ENCODE measurements at regions not wholly inside any gene's neighbourhood (a gene's known extent, or its start where the extent isn't known, plus 50 kb on each side); places are given as distances from the start of the nearest gene placed in this dataset.

DNA sequence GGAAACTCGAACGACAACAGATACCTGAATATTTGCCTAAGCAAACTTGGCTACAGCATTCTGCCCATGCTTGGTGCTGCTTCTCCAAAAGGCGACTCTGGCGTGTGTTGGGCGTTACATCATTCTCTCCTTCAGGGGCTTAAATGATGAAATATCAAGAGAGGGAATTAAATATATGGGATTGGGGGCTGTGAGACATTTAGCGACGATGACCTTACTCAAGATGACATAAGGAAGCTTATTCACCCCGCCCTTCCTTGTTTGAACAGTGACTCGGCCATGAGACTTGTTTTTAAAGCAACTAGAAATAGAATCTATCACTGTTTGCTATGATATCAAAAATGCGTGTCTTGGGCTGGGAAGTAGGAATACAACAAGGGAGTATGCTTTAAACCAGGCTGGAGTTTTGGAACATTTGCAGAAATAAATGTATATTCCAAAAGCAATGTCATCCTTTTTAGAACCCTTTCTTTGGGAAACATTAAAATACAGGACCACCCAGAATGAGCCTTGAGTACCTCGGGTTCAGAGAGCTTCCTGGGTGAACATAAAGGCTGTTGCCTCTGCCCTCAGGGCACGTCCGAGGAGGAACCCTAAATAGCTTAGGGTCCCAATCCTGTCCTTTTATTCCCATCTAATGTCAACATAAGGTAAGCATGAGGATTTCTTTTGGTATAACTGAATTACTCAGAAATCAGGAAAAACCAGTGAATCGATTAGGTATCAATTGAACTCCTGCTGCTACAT lies 123.3 kb upstream of the SLC45A1 start (continued):
- TF ChIP-seq, protein P1, sequence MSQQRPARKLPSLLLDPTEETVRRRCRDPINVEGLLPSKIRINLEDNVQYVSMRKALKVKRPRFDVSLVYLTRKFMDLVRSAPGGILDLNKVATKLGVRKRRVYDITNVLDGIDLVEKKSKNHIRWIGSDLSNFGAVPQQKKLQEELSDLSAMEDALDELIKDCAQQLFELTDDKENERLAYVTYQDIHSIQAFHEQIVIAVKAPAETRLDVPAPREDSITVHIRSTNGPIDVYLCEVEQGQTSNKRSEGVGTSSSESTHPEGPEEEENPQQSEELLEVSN (IDR thresholded peaks at IDR 0.05), result no peak
- TF ChIP-seq BACH1 (IDR thresholded peaks at IDR 0.05; ENCODE audit: low read length), result no peak
- no peak for TF ChIP-seq KDM1A (IDR thresholded peaks at IDR 0.05; ENCODE audit: borderline replicate concordance, low read length)
- TF ChIP-seq, protein P2, sequence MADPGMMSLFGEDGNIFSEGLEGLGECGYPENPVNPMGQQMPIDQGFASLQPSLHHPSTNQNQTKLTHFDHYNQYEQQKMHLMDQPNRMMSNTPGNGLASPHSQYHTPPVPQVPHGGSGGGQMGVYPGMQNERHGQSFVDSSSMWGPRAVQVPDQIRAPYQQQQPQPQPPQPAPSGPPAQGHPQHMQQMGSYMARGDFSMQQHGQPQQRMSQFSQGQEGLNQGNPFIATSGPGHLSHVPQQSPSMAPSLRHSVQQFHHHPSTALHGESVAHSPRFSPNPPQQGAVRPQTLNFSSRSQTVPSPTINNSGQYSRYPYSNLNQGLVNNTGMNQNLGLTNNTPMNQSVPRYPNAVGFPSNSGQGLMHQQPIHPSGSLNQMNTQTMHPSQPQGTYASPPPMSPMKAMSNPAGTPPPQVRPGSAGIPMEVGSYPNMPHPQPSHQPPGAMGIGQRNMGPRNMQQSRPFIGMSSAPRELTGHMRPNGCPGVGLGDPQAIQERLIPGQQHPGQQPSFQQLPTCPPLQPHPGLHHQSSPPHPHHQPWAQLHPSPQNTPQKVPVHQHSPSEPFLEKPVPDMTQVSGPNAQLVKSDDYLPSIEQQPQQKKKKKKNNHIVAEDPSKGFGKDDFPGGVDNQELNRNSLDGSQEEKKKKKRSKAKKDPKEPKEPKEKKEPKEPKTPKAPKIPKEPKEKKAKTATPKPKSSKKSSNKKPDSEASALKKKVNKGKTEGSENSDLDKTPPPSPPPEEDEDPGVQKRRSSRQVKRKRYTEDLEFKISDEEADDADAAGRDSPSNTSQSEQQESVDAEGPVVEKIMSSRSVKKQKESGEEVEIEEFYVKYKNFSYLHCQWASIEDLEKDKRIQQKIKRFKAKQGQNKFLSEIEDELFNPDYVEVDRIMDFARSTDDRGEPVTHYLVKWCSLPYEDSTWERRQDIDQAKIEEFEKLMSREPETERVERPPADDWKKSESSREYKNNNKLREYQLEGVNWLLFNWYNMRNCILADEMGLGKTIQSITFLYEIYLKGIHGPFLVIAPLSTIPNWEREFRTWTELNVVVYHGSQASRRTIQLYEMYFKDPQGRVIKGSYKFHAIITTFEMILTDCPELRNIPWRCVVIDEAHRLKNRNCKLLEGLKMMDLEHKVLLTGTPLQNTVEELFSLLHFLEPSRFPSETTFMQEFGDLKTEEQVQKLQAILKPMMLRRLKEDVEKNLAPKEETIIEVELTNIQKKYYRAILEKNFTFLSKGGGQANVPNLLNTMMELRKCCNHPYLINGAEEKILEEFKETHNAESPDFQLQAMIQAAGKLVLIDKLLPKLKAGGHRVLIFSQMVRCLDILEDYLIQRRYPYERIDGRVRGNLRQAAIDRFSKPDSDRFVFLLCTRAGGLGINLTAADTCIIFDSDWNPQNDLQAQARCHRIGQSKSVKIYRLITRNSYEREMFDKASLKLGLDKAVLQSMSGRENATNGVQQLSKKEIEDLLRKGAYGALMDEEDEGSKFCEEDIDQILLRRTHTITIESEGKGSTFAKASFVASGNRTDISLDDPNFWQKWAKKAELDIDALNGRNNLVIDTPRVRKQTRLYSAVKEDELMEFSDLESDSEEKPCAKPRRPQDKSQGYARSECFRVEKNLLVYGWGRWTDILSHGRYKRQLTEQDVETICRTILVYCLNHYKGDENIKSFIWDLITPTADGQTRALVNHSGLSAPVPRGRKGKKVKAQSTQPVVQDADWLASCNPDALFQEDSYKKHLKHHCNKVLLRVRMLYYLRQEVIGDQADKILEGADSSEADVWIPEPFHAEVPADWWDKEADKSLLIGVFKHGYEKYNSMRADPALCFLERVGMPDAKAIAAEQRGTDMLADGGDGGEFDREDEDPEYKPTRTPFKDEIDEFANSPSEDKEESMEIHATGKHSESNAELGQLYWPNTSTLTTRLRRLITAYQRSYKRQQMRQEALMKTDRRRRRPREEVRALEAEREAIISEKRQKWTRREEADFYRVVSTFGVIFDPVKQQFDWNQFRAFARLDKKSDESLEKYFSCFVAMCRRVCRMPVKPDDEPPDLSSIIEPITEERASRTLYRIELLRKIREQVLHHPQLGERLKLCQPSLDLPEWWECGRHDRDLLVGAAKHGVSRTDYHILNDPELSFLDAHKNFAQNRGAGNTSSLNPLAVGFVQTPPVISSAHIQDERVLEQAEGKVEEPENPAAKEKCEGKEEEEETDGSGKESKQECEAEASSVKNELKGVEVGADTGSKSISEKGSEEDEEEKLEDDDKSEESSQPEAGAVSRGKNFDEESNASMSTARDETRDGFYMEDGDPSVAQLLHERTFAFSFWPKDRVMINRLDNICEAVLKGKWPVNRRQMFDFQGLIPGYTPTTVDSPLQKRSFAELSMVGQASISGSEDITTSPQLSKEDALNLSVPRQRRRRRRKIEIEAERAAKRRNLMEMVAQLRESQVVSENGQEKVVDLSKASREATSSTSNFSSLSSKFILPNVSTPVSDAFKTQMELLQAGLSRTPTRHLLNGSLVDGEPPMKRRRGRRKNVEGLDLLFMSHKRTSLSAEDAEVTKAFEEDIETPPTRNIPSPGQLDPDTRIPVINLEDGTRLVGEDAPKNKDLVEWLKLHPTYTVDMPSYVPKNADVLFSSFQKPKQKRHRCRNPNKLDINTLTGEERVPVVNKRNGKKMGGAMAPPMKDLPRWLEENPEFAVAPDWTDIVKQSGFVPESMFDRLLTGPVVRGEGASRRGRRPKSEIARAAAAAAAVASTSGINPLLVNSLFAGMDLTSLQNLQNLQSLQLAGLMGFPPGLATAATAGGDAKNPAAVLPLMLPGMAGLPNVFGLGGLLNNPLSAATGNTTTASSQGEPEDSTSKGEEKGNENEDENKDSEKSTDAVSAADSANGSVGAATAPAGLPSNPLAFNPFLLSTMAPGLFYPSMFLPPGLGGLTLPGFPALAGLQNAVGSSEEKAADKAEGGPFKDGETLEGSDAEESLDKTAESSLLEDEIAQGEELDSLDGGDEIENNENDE (IDR thresholded peaks at IDR 0.05; ENCODE audit: insufficient replicate concordance, low read length), result no peak
- no peak for TF ChIP-seq RAD21 (IDR thresholded peaks at IDR 0.05 in 1 of 2, conservative IDR thresholded peaks at IDR 0.05 in 1 of 2; ENCODE audit: low read depth in 2 of 2, low read length in 2 of 2)
- TF ChIP-seq RFX5 (IDR thresholded peaks at IDR 0.05; ENCODE audit: borderline replicate concordance, low read depth, low read length), result no peak
- no peak for TF ChIP-seq POLR2AphosphoS5 (IDR thresholded peaks at IDR 0.05; ENCODE audit: low read depth, low read length)
- no peak for TF ChIP-seq FOSL1 (IDR thresholded peaks at IDR 0.05; ENCODE audit: insufficient read depth, low read depth, low read length)
- TF ChIP-seq, protein P3, sequence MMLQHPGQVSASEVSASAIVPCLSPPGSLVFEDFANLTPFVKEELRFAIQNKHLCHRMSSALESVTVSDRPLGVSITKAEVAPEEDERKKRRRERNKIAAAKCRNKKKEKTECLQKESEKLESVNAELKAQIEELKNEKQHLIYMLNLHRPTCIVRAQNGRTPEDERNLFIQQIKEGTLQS (IDR thresholded peaks at IDR 0.05; ENCODE audit: insufficient read depth, low read depth, low read length), result no peak

Measured in H1 (cell line).